ENCODE measurements at regions not wholly inside any gene's neighbourhood (a gene's known extent, or its start where the extent isn't known, plus 50 kb on each side); places are given as distances from the start of the nearest gene placed in this dataset.

DNA sequence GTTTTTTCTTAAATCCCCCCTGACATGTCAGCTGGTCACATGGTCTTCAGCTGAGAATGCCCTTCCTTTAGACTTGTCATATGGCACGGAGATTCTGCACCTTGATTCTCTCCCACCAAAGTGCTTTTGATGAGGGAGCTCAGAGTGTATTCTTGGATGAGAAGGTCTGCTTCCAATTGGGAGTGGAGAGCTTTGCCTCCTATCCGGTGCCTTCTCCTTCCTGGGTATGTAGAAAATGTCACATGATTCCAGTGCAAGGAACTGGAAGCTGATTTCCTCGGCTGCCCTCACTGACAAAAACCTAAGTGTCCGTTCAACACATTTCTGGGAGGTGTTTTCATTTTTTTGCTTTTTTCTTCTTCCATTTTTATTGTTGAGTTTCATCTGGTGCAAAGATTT is 197.2 kb downstream of the TFAP2C start:
- H3K27ac ChIP-seq: no peak overlapping the region
- no peak for TF ChIP-seq ZFX (IDR thresholded peaks at IDR 0.05; ENCODE audit: borderline replicate concordance)

GRCh38 chr20:56826705-56827665 is 197.9 kb downstream of the TFAP2C start:
- H3K27ac ChIP-seq: no peak overlapping the region
- no peak for TF ChIP-seq ZFX (IDR thresholded peaks at IDR 0.05; ENCODE audit: borderline replicate concordance)
- TF ChIP-seq CTCF (IDR thresholded peaks at IDR 0.05): no peak

DNA sequence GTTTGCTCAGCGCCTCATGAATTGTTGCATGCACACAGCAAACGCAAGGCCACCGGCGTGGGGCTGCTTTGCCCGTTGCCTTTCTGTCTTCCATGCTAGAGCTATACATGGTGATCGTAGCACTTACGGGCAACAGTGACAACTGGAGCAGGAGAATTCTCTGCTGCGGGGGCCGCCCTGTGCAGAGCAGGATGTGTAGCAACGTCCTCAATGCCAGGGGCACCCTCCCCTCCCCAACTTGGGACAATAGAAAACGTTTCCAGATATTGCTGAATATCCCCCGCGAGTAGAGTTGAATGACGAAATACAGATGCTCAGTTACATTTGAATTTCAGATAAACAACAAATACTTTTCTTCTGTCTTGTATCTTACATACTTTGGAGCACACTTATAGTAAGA is 198.7 kb downstream of the TFAP2C start:
- H3K27ac ChIP-seq: no peak overlapping the region
- no peak for TF ChIP-seq CTCF (IDR thresholded peaks at IDR 0.05)
- TF ChIP-seq ZFX (IDR thresholded peaks at IDR 0.05; ENCODE audit: borderline replicate concordance): no peak

DNA sequence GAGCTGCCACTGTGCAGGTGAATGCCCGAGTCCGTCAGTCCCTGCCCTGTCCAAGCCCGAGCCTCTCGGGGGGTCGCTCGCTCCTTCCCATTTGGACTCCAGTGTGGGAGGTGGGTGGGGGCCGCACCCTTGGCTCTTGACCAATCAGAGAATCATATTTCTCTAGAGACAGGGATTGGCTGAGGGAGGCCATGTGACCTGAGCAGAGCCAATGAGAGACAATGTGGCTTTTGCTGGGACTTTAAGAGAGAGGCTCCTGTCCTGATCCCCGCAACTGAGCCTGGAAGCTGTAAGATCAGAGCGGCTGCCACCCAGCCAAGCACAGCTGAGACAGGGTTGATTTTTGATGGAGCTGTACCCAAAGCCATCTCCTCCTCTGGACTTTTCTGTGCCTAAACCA is 199.3 kb downstream of the TFAP2C start:
- H3K27ac ChIP-seq: no peak overlapping the region
- TF ChIP-seq ZFX (IDR thresholded peaks at IDR 0.05; ENCODE audit: borderline replicate concordance): no peak
- TF ChIP-seq CTCF (IDR thresholded peaks at IDR 0.05): no peak

DNA sequence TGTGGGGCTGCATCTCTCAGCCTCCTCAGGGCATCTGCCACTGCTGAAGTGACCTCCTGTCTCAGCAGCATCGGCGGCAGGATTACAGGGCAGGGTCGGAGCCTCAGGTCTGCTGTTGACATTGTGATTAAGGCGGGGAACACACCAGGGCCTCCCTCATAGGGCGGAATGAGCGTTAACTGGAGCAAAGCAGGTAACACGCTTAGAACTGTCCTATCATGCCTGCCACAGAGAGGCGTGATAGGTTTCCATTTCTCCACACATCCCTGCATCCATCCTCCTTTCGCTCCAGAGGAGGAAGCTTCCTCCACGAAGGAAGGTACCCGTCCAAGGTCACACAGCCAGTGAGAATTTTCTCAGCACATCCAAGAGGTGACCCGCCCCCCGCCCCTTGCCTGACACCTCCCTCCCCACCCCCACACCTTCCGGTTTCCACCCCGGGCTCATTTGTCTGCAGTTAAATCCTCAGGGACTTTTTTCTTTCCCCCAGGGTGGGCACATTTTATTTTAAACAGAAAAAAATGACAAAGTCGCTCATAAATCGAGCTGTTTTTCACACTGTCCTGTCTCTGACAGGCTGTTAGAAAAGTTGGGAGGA is 200.8 kb downstream of the TFAP2C start:
- H3K27ac ChIP-seq: no peak overlapping the region
- TF ChIP-seq CTCF (IDR thresholded peaks at IDR 0.05) (no peak), ZFX (IDR thresholded peaks at IDR 0.05; ENCODE audit: borderline replicate concordance) (no peak)

- H3K27ac ChIP-seq: no peak overlapping the region
- no peak for TF ChIP-seq CTCF (IDR thresholded peaks at IDR 0.05)
- no peak for TF ChIP-seq ZFX (IDR thresholded peaks at IDR 0.05; ENCODE audit: borderline replicate concordance)
These were observed 202.7 kb downstream of the TFAP2C start for GRCh38 chr20:56831795-56832194.

DNA sequence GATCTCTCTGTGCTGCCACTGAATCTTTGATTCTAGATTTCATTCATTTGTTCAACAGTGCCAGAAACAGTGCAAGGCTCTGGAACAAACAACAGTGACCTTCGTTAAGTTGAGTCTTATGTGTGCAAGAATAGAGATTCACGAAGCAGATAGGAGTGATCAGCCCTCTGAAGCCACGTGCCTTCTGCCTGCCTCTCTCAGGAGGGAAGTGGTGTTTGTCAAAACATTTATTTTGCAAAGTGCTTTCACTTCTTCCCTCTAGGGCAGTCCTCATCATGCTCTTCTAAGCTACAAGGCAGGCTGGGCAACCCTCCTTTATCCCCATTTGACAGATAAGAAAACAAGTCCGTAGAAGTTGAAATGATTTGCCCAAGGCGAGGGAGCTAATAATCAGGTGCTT is 204.3 kb downstream of the TFAP2C start:
- TF ChIP-seq CTCF (IDR thresholded peaks at IDR 0.05) (no peak), ZFX (IDR thresholded peaks at IDR 0.05; ENCODE audit: borderline replicate concordance) (no peak)
- no peak overlapping the region for H3K27ac ChIP-seq

Measured in 22Rv1 (cell line).